ENCODE measurements at regions not wholly inside any gene's neighbourhood (a gene's known extent, or its start where the extent isn't known, plus 50 kb on each side); places are given as distances from the start of the nearest gene placed in this dataset.
"Not testable (repeated sequence)": the region's sequence is repeated elsewhere in the genome, so short reads cannot be mapped to it uniquely, and the experiment has no call there.

GRCh38 chr5:105036814-105037213 is 1474.2 kb upstream of the NUDT12 start:
- not testable (repeated sequence) for DNase-seq

GRCh38 chr5:105034401-105034763 is 1471.8 kb upstream of the NUDT12 start:
- no peak for DNase-seq

- no peak for DNase-seq
Measured at GRCh38 chr5:105033637-105034400, 1471.2 kb upstream of the NUDT12 start.

GRCh38 chr5:105032917-105033316 is 1470.3 kb upstream of the NUDT12 start:
- no peak for DNase-seq

- DNase-seq = peak; percentile 3
Measured at GRCh38 chr5:105030153-105030552, 1467.6 kb upstream of the NUDT12 start.

- no peak for DNase-seq
Measured at GRCh38 chr5:105015098-105015497, 1452.5 kb upstream of the NUDT12 start.

- DNase-seq = no peak
Measured at GRCh38 chr5:104998572-104998971, 1436.0 kb upstream of the NUDT12 start.

- no peak for DNase-seq
Measured at GRCh38 chr5:104998169-104998568, 1435.6 kb upstream of the NUDT12 start.

GRCh38 chr5:104987074-104987473 is 1424.5 kb upstream of the NUDT12 start:
- no peak for DNase-seq

GRCh38 chr5:104977529-104977928 is 1414.9 kb upstream of the NUDT12 start:
- no peak for DNase-seq

GRCh38 chr5:104967806-104968410 is 1405.3 kb upstream of the NUDT12 start:
- no peak for DNase-seq

GRCh38 chr5:104965006-104965405 is 1402.4 kb upstream of the NUDT12 start:
- DNase-seq = no peak

- no peak for DNase-seq
Measured at GRCh38 chr5:104955479-104955878, 1392.9 kb upstream of the NUDT12 start.

GRCh38 chr5:104952876-104953275 is 1390.3 kb upstream of the NUDT12 start:
- no peak for DNase-seq

- DNase-seq = no peak
Measured at GRCh38 chr5:104951829-104952228, 1389.2 kb upstream of the NUDT12 start.

- DNase-seq = no peak
Measured at GRCh38 chr5:104947076-104947475, 1384.5 kb upstream of the NUDT12 start.

GRCh38 chr5:104942735-104943134 is 1380.1 kb upstream of the NUDT12 start:
- no peak for DNase-seq

GRCh38 chr5:104941030-104941645 is 1378.5 kb upstream of the NUDT12 start:
- DNase-seq = no peak

GRCh38 chr5:104937598-104937997 is 1375.0 kb upstream of the NUDT12 start:
- no peak for DNase-seq

GRCh38 chr5:104932431-104932830 is 1369.8 kb upstream of the NUDT12 start:
- DNase-seq = no peak

GRCh38 chr5:104928906-104929520 is 1366.4 kb upstream of the NUDT12 start:
- DNase-seq = no peak

GRCh38 chr5:104915226-104915625 is 1352.6 kb upstream of the NUDT12 start:
- DNase-seq = no peak

- no peak for DNase-seq
Measured at GRCh38 chr5:104914536-104915070, 1352.0 kb upstream of the NUDT12 start.

Measured in retina (tissue), 1 donor.